Epithelial cell of proximal tubule (primary cell): ENCODE measurements at regions not wholly inside any gene's neighbourhood (a gene's known extent, or its start where the extent isn't known, plus 50 kb on each side); places are given as distances from the start of the nearest gene placed in this dataset.

ENCODE experiments used
- DNase-seq: peaks from one replicate; pipeline ENCODE4 v3.0.0-alpha.2; 2011; ENCODE audit warnings: low read depth
- H3K4me3 ChIP-seq: 2 replicates; pipeline ENCODE4 v1.5.1; 2011; ENCODE audit warnings: low read depth, mild to moderate bottlenecking, low read length
- CTCF ChIP-seq: conservative IDR thresholded peaks from 2 replicates; pipeline ENCODE4 v1.5.1; 2012; ENCODE audit warnings: low read depth, mild to moderate bottlenecking, low read length

GRCh38 chr2:150605664-150606063, 118.2 kb upstream of the RND3 start:
- TF ChIP-seq CTCF = no peak
- DNase-seq = no peak
- H3K4me3 ChIP-seq = no peak overlapping the region

DNA sequence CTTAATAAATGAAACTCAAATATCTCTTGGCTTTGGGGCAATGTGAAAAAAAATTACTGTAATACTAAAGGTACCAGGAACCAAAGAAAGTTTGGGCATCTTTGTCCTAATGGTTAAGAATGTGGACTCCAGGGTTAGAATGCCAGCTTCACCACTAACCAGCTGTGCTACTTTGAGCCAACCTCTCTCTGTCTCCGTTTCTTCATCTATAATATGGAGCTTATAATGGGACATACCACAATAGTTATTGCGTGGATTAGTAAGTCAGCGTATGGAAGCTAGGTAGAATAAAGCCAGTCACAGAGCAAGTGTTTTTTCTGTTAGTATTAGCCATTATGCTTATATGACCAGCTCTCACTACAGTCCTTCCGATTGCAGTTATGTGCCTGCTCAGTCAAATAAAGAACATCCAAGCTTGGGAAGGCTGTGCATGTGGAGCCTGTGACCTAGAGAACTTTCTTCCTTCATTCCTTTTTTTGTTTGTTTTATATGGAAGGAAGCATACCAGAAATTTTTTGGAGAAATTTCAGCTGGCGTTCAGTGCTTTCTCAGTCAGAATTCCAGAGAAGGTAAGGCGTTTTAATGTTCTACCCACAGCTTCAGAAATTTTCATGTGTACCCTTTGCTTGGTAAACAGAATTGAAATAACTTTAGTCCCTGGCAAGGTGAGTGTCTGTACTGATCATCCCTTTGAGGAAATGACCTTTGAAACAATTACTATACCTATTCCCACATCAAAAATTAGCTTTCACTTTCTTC, 114.0 kb upstream of the RND3 start:
- H3K4me3 ChIP-seq = no peak overlapping the region
- DNase-seq = no peak
- no peak for TF ChIP-seq CTCF

DNA sequence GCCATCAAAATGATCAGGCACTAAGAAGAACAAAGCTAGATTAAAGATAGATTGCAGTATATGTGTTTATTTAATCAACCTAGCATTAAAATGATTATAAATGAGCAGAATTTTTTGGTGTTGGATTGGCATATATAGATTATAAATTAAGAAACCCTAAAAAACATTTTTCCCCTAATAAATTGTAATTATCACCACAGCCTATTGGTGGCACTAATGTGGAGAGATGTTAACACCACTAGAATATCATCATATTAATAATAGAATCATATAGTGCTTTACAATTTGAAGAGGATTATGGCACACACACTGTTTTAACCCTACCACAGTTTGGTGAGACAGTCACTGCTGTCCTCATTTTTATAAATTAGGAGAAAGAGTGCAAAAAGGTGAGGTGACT, 112.4 kb upstream of the RND3 start:
- peak; percentile 11 for TF ChIP-seq CTCF
- DNase-seq = no peak

DNA sequence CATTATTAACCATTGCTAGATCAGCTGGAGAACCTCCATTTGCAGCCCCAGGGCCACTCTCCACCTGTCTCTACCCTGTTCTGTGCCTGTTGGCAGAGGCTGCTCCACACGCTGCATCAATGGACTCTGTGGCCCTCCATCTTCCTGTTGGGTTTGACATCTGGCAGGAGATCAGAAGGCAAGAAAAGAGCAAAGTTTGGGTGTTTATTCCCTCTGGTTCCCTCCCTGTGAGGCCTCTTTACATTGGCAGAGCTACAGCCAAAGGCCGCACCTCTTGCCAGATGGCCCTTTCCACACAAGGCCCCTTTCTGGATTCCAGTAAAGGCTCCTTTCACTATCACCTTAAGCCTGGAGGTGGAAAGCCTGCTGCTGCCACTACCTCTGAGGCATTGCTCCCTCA, 110.9 kb upstream of the RND3 start:
- no peak for DNase-seq
- TF ChIP-seq CTCF = no peak
- H3K4me3 ChIP-seq = no peak overlapping the region

More for the DNA sequence above, 112.4 kb upstream of the RND3 start:
- H3K4me3 ChIP-seq = no peak overlapping the region

- no peak for DNase-seq
- no peak overlapping the region for H3K4me3 ChIP-seq
- TF ChIP-seq CTCF = no peak
Observed at GRCh38 chr2:150595803-150596470, 108.5 kb upstream of the RND3 start.

GRCh38 chr2:150594299-150594698, 106.8 kb upstream of the RND3 start:
- no peak for DNase-seq
- no peak overlapping the region for H3K4me3 ChIP-seq
- TF ChIP-seq CTCF = no peak
